Stomach (tissue), 8 donors: ENCODE measurements at regions not wholly inside any gene's neighbourhood (a gene's known extent, or its start where the extent isn't known, plus 50 kb on each side); places are given as distances from the start of the nearest gene placed in this dataset.

Experiments used
- DNase-seq, 2 donors: peaks; one replicate each; pipeline versions ENCODE4 v3.0.0 to v3.0.0-alpha.2; 2013 to 2019
- H3K27ac ChIP-seq, 5 donors: fragments of 200-600 bp in 4 of 5; sonication (generic) in 4 of 5; one replicate each; pipeline ENCODE4 v1.5.1; 2013 to 2019; ENCODE audit warnings: mild to moderate bottlenecking in 1 of 5, moderate library complexity in 1 of 5
- H3K27me3 ChIP-seq, 3 donors: fragments of 200-600 bp; sonication (generic); one replicate each; pipeline ENCODE4 v1.5.1; 2017 to 2019; ENCODE audit warnings: mixed run types in 1 of 3
- H3K36me3 ChIP-seq, 4 donors: fragments of 200-600 bp; sonication (generic); 1 replicate in 3 of 4; 2 replicates in 1 of 4; pipeline ENCODE4 v1.5.1; 2016 to 2019
- H3K4me1 ChIP-seq, 4 donors: fragments of 200-600 bp; sonication (generic); one replicate each; pipeline ENCODE4 v1.5.1; 2016 to 2019
- H3K4me3 ChIP-seq, 4 donors: fragments of 200-600 bp; sonication (generic) in 3 of 4; one replicate each; pipeline ENCODE4 v1.5.1; 2016 to 2019; ENCODE audit warnings: mild to moderate bottlenecking in 1 of 4
- H3K9me3 ChIP-seq, 4 donors: fragments of 200-600 bp; sonication (generic); one replicate each; pipeline ENCODE4 v1.5.1; 2016 to 2019
- EP300 ChIP-seq: sonication (generic); formaldehyde crosslinking; IDR thresholded peaks from one replicate; pipeline ENCODE4 v1.6.1; 2017; ENCODE audit warnings: antibody characterized with exemption
- POLR2A ChIP-seq, 4 donors: fragments of 450-650 bp; IDR thresholded peaks; one replicate each; pipeline ENCODE4 v1.6.1; 2016; ENCODE audit warnings: antibody characterized with exemption in 4 of 4, control low read depth in 2 of 4, mild to moderate bottlenecking in 1 of 4, moderate library complexity in 1 of 4
- POLR2AphosphoS5 ChIP-seq, 3 donors: sonication (generic); formaldehyde crosslinking; IDR thresholded peaks; one replicate each; pipeline ENCODE4 v1.6.1; 2016; ENCODE audit warnings: antibody characterized with exemption in 3 of 3
- WGBS, 5 donors: extraction: QIAGEN DNeasy Blood & Tissue Kit in 3 of 5; methylation state at CpG; one replicate each; pipeline versions ENCODE4 v1.1.5 to v1.1.7; 2013 to 2018; 5-methylcytosine and 5-hydroxymethylcytosine counted together
- intact Hi-C: fragments of 100-400 bp; cut with DNase I; formaldehyde crosslinking; loops from one replicate; pipeline ENCODE4 v1.15.1; 2023; ENCODE audit warnings: low total_unique reads
- TF ChIP-seq, protein P1 (sequence below), 7 experiments: fragments of 450-650 bp in 4 of 7; fragments of 200-600 bp in 3 of 7; sonication (generic) in 3 of 7; IDR thresholded peaks; one replicate each; pipeline ENCODE4 v1.5.1; 2016 to 2019; ENCODE audit warnings: antibody characterized with exemption in 7 of 7, control low read depth in 2 of 7, mild to moderate bottlenecking in 1 of 7
- donor health status: healthy with polysubstance abuse.
- donor health status: Bipolar disorder and iron deficiency.
- donor health status: healthy.

DNA sequence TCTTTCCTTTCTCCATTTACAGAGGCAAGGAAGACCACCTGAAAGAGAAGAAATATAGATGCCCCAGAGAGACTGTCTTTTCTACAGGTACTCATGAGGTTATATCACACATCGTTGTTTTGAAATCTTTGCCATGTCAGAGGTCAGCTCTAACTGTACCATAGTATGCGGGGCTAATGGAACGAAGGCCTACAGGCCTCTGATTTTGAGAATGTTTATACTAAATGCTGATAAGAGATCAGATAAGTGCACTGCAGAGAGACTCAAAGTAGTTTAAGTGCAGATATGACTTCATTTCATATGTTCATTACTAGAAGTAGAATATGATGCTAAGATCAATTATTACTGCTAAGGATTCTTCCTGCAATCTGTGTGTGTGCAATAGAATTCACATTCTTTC, 1005.0 kb downstream of the GALC start:
- TF ChIP-seq POLR2AphosphoS5 (IDR thresholded peaks at IDR 0.05): no peak
- no peak for TF ChIP-seq EP300
- TF ChIP-seq, protein P1, sequence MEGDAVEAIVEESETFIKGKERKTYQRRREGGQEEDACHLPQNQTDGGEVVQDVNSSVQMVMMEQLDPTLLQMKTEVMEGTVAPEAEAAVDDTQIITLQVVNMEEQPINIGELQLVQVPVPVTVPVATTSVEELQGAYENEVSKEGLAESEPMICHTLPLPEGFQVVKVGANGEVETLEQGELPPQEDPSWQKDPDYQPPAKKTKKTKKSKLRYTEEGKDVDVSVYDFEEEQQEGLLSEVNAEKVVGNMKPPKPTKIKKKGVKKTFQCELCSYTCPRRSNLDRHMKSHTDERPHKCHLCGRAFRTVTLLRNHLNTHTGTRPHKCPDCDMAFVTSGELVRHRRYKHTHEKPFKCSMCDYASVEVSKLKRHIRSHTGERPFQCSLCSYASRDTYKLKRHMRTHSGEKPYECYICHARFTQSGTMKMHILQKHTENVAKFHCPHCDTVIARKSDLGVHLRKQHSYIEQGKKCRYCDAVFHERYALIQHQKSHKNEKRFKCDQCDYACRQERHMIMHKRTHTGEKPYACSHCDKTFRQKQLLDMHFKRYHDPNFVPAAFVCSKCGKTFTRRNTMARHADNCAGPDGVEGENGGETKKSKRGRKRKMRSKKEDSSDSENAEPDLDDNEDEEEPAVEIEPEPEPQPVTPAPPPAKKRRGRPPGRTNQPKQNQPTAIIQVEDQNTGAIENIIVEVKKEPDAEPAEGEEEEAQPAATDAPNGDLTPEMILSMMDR (IDR thresholded peaks at IDR 0.05): no peak
- TF ChIP-seq POLR2A (IDR thresholded peaks at IDR 0.05): no peak
- H3K27ac ChIP-seq: no peak overlapping the region

DNA sequence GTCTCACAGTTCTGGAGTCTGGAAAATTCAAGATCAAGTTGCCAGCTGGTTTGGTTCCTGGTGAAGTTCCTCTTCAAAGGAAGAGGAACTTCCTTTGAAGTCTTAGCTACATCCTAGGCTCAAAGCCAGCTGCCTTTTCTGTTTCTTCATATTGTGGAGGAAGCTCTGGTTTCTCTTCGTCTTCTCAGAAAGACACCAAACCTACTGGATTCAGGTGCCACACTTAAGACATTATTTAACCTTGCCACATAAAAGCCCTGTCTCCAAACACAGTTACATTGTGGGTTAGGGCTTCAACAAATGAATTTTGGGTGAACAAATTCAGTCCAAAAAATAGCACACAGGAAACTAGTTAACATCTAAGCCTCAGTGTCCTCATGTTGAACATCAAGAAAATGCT, 1019.8 kb downstream of the GALC start:
- Histone ChIP-seq H3K9me3 (peaks cover 3 to 35% (median 23%) of the 10 kb centered on the region in 4 donors), H3K27me3 (no peaks in the 10 kb centered on the region), H3K4me3 (no peak overlapping the region), H3K27ac (no peak overlapping the region), H3K36me3 (no peaks in the 10 kb centered on the region), H3K4me1 (no peaks in the 10 kb centered on the region)
- DNase-seq: no peak
- 67 to 82% (median 74%) methylated on average over 1 of the region's 1 CpG for WGBS, 5 donors
- TF ChIP-seq, protein P1 (IDR thresholded peaks at IDR 0.05): no peak
- no peak for TF ChIP-seq POLR2AphosphoS5 (IDR thresholded peaks at IDR 0.05)
- no peak for TF ChIP-seq POLR2A (IDR thresholded peaks at IDR 0.05)
- no peak for TF ChIP-seq EP300
- intact Hi-C loops: no loop called here

More for the DNA sequence above, 1005.0 kb downstream of the GALC start:
- no peaks in the 10 kb centered on the region for H3K36me3 ChIP-seq
- no peak overlapping the region for H3K4me3 ChIP-seq
- DNase-seq: no peak
- WGBS, 5 donors: 30 to 64% (median 44%) methylated on average over 3 of the region's 3 CpGs
- H3K9me3 ChIP-seq: no peaks in the 10 kb centered on the region
- H3K4me1 ChIP-seq: no peaks in the 10 kb centered on the region
- H3K27me3 ChIP-seq: no peaks in the 10 kb centered on the region
- intact Hi-C loops: no loop called here

DNA sequence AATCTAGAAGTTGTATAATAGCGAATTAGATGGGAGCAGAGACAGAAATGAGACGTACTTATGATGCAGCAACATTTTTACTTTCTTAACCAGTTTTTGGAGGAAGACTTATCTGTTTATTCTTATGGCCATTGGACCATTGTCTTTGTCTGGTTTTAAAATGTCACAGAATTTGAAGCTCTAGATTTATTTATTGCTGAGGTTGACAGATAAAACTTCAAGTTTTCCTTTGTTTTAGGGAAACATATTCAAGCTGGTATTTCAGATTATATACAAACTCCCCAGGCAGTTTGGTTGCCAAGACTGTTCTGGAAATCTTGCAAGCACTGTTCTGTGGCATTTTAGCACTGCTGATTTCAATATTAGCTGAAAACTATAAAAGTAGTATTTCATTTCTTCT, 1021.7 kb downstream of the GALC start:
- DNase-seq: no peak
- Histone ChIP-seq H3K36me3 (no peaks in the 10 kb centered on the region), H3K4me3 (no peak overlapping the region), H3K4me1 (no peaks in the 10 kb centered on the region), H3K27me3 (no peaks in the 10 kb centered on the region), H3K27ac (no peak overlapping the region), H3K9me3 (peaks cover 3 to 32% (median 21%) of the 10 kb centered on the region in 4 donors)
- WGBS, 5 donors: 72 to 89% (median 84%) methylated on average over 2 of the region's 2 CpGs
- intact Hi-C loops: no loop called here
- no peak for TF ChIP-seq POLR2A (IDR thresholded peaks at IDR 0.05)
- no peak for TF ChIP-seq POLR2AphosphoS5 (IDR thresholded peaks at IDR 0.05)
- TF ChIP-seq EP300: no peak
- TF ChIP-seq, protein P1 (IDR thresholded peaks at IDR 0.05): no peak

DNA sequence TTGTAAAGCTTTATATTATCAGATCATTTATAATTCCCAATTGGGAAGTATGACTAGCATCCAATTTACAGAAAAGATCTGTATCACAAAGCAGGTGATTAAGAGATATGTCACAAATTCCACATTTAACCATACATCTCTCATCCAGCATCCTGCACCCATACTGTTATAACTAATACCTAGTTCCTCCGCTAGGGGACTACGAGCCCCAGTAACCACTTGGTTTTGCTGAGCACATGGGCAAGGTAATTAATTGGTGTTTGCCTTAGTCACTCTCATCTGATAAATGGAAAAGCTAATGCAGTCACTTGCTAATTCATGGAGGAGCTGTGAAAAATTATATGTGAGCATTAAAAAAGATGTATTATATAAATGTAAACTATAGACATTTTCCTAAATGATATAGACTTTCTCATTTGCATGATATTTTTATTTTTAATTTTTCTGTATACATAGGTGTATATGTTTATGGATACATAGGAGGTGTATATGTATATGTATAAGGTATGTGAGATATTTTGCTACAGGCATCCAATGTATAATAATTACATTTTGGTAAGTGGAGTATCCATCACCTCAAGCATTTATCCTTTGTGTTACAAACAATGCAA, 1031.8 kb downstream of the GALC start:
- no peaks in the 10 kb centered on the region for H3K27me3 ChIP-seq
- DNase-seq: peak in 1 of 2 donors; percentile 5
- no peak for TF ChIP-seq POLR2AphosphoS5 (IDR thresholded peaks at IDR 0.05)
- TF ChIP-seq, protein P1 (IDR thresholded peaks at IDR 0.05): no peak
- WGBS, 5 donors: 36 to 76% (median 53%) methylated on average over 2 of the region's 2 CpGs
- no peak overlapping the region for H3K27ac ChIP-seq
- no peaks in the 10 kb centered on the region for H3K36me3 ChIP-seq
- no peaks in the 10 kb centered on the region for H3K4me1 ChIP-seq
- peaks cover 0 to 21% (median 16%) of the 10 kb centered on the region in 4 donors for H3K9me3 ChIP-seq
- intact Hi-C loops: no loop called here
- H3K4me3 ChIP-seq: no peak overlapping the region
